ENCODE measurements at regions not wholly inside any gene's neighbourhood (a gene's known extent, or its start where the extent isn't known, plus 50 kb on each side); places are given as distances from the start of the nearest gene placed in this dataset.

- H3K9me3 ChIP-seq (ENCODE audit: control insufficient read depth, insufficient read depth, low read depth, low read length): no peaks in the 10 kb centered on the region
- ChIA-PET CTCF (no interaction called here), POLR2A (no interaction called here)
- DNase-seq (ENCODE audit: low read depth, low spot score): no peak
- intact Hi-C loops (cut with micrococcal nuclease; ENCODE audit: unreplicated experiment): no loop called here
- no peaks in the 10 kb centered on the region for H3K27me3 ChIP-seq (ENCODE audit: control insufficient read depth, insufficient read depth, low read length)
- no peak overlapping the region for H3K4me3 ChIP-seq (ENCODE audit: low read depth in 2 of 2, low read length in 2 of 2)
- H3K27ac ChIP-seq (ENCODE audit: low read length): no peak overlapping the region
- ATAC-seq: no peak
- H3K36me3 ChIP-seq (ENCODE audit: control insufficient read depth, insufficient read depth, low read length): no peaks in the 10 kb centered on the region
- in situ Hi-C loops (cut with HindIII; ENCODE audit: low pct_unique_long_range_greater_than_20kb, low sequenced_read_pairs): no loop called here
- TF ChIP-seq POLR2AphosphoS5 (IDR thresholded peaks at IDR 0.05; ENCODE audit: low read depth, low read length) (no peak), TCF7L2 (IDR thresholded peaks at IDR 0.05; ENCODE audit: low read depth, low read length) (no peak), REST (IDR thresholded peaks at IDR 0.05; ENCODE audit: insufficient read depth in 1 of 2, low read depth in 2 of 2, low read length in 1 of 2) (no peak), SIN3A (IDR thresholded peaks at IDR 0.05; ENCODE audit: borderline replicate concordance, insufficient read depth, low read depth, low read length) (no peak), CTCF (IDR thresholded peaks at IDR 0.05) (no peak)
- BruUV-seq (replicated peaks): no TSS peak
- H3K4me1 ChIP-seq (ENCODE audit: control insufficient read depth, insufficient read depth, low read length): no peaks in the 10 kb centered on the region
Measured at GRCh38 chr16:64351121-64351520, 770.7 kb downstream of the CDH11 start.

GRCh38 chr16:64346080-64346479 lies 775.8 kb downstream of the CDH11 start:
- in situ Hi-C loops (cut with HindIII; ENCODE audit: low pct_unique_long_range_greater_than_20kb, low sequenced_read_pairs) (no loop called here), intact Hi-C loops (cut with micrococcal nuclease; ENCODE audit: unreplicated experiment) (no loop called here)
- ChIA-PET CTCF (no interaction called here), POLR2A (no interaction called here)
- DNase-seq (ENCODE audit: low read depth, low spot score) (no peak), ATAC-seq (no peak)
- H3K4me3 ChIP-seq (ENCODE audit: low read depth in 2 of 2, low read length in 2 of 2): no peak overlapping the region
- H3K36me3 ChIP-seq (ENCODE audit: control insufficient read depth, insufficient read depth, low read length): no peaks in the 10 kb centered on the region
- TF ChIP-seq REST (IDR thresholded peaks at IDR 0.05; ENCODE audit: insufficient read depth in 1 of 2, low read depth in 2 of 2, low read length in 1 of 2): no peak
- TF ChIP-seq CTCF (IDR thresholded peaks at IDR 0.05): no peak
- no peak overlapping the region for H3K27ac ChIP-seq (ENCODE audit: low read length)
- no peaks in the 10 kb centered on the region for H3K4me1 ChIP-seq (ENCODE audit: control insufficient read depth, insufficient read depth, low read length)
- H3K9me3 ChIP-seq (ENCODE audit: control insufficient read depth, insufficient read depth, low read depth, low read length): no peaks in the 10 kb centered on the region
- BruUV-seq (replicated peaks): no TSS peak
- no peaks in the 10 kb centered on the region for H3K27me3 ChIP-seq (ENCODE audit: control insufficient read depth, insufficient read depth, low read length)
